Limb (tissue), 2 donors: ENCODE measurements at regions not wholly inside any gene's neighbourhood (a gene's known extent, or its start where the extent isn't known, plus 50 kb on each side); places are given as distances from the start of the nearest gene placed in this dataset.
"Not testable (repeated sequence)": the region's sequence is repeated elsewhere in the genome, so short reads cannot be mapped to it uniquely, and the experiment has no call there.

Experiments
- DNase-seq, 2 donors: peaks; one replicate each; pipeline ENCODE4 v3.0.0-alpha.2; 2016; ENCODE audit errors: extremely low spot score in 2 of 2

DNA sequence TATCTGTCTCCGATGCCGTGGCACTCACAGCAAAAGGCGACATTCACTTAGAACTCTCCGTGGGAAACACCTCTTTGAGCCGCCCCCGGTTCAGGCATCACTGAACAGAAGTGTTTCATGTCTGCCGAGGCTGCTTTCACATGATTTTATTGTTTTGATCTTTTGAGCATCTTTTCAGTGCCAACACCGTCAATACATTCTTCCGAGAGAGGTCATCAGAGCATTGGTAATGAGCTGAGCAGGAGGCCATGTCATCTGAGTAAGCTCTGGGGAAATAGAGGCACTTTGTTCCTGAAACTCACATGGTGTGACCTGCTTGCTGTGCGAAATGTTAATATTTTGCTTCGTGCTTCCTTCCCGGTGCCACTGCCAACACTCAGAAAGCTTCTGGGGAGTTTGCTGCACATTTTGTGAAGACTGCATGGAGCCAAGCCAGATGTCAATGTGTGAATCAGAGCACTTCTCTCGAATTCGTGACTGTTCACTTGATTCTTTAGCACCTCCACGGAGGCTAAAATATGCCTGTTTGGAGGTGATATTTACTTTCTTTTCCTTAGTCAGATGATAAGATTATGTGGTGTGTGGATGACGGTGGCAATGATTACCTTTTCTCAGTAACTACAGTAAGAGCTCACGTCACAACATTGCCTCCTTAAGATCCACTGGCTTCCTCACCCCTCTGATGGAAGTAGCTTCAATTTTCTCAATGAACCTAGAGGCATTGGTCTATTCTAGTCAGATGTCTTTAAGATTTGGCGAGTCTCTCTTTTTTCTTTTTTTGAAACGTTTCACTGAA, 222.3 kb upstream of the HS3ST1 start:
- no peak for DNase-seq

DNA sequence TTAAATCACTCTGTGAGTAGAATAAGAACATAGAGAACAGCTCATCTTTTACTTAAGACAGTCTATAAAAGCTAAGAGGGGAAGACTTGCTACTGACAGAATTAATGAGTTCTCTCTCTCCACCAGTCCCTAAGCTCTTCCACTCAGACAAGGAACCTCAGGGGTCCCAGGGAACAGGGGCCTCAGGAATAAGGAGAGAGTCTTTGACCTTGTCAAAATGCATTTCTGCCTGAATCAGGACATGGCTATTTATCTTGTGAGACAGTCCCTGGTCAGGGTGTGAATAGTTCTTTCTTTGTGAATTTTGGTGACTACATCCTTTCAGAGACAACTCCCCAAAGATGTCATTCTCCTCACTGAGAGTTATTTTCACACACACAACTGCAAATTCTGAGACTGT, 218.7 kb upstream of the HS3ST1 start:
- no peak for DNase-seq

DNA sequence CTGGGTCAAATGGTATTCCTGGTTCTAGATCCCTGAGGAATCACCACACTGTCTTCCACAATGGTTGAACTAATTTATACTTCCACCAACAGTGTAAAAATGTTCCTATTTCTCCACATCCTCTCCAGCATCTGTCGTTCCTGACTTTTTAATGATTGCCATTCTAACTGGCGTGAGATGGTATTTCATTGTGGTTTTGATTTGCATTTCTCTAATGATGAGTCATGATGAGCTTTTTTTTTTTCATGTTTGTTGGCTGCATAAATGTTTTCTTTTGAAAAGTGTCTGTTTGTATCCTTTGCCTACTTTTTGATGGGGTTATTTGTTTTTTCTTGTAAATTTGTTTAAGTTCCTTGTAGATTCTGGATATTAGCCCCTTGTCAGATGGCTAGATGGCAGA, 214.4 kb upstream of the HS3ST1 start:
- not testable (repeated sequence) for DNase-seq

DNA sequence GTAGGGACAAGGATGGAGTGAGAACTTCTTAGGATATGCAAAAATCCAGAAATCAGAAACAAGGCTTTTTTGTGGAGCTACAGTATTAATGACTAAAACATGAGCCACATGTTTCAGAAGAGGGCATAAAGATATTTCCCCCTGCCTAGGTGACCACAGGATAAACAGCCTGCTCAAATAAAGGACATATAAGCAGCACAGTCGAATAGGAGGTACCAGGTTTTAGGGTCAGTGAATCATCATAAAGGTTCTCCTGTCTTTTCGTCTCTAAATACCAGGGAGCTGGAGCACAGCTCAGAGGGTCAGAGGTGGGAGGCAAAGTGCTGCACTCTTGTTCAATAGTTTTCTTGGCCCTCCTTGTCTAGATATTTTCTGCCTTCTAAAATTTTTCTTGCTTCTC, 211.9 kb upstream of the HS3ST1 start:
- DNase-seq, result no peak

DNA sequence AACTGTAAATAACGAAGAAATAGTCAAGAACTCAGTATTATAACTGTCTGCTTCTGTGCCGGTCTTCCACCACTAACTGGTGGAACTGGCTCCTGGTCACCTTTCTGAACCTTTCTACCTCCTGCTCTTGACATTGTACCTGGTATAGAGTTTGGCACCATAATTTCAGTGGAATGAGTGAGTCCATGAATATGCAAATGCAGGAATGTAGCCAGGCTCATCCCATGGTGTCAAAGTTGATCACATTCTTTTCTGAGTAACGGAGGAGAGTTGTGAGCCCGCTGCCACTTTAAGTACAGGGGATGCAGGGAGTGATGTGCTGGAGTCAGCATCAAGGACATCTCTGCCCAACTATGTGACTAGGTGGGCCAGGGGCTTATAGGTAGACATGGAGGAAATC, 207.9 kb upstream of the HS3ST1 start:
- DNase-seq, result no peak

DNA sequence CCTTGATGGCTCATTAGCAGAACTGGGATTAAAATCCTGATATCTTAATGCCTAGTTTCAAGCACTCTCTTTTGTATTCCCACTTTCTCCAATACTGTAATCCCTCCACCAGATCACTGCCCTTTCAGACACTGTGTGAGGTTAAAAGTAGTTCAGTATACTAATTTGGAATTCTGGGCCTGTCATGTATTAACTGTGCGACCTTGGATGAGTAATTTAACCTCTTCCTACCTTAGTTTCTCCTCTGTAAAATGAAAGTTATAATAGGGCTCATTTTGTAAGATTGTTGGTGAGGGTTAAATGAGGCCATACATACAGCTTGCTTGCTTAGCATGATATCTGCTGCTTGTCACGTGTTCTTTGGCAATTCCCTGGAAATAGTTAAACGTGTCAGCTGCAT, 207.3 kb upstream of the HS3ST1 start:
- DNase-seq, result no peak

DNA sequence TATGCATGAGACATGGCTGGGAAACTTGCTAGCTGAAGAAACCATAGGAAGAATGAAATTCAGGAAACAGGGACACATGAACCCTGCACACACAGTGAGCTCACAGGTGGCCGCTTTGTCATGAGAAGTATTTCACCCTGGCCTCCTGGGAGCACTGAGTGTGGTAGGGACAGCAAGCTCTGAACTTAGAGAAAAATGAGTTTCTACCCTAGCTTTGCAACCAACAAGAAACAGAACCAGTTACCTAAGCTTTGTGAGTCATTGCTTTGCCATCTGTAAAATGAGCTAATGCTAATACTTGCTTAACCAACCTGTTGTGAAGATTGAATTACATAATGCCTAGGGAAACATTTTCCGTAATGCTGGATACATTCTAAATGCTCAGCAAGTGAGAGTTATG, 206.6 kb upstream of the HS3ST1 start:
- no peak for DNase-seq

DNA sequence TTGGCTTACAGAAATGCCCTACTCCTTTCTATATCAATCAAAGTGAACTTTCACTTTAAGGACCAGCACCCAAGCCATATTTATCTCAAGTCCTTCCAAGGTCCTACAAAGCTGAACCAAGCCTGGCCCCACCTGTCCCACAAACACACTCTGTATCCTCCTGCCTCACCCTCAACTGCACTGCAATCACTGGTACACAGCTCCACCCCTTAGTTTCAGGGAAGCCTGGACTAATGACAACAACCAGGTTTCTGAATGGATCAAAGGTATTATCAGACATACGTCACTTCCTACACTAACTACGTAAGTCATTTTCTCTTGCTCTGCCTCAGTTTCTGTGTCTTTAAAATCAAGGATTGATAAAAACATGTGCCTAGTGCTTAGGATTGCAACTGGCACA, 205.6 kb upstream of the HS3ST1 start:
- DNase-seq, result no peak

DNA sequence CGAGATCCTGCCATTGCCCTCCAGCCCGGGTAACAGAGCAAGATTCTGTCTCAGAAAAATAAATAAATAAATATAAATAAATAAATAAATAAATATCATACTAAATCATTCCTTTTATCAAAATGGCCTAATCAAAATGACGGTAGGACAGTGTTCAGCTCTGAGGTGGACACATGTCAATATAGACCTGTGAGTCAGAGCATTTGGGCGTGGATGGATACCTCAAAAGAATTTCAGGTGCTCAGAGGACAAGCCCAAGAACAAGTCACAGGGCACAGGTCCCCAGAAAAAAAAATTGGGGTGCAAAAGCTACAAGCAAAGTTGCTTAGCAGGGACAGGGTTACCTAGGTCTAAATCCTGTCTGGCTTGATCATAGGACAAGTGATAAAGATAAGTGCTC, 204.7 kb upstream of the HS3ST1 start:
- DNase-seq, result no peak

DNA sequence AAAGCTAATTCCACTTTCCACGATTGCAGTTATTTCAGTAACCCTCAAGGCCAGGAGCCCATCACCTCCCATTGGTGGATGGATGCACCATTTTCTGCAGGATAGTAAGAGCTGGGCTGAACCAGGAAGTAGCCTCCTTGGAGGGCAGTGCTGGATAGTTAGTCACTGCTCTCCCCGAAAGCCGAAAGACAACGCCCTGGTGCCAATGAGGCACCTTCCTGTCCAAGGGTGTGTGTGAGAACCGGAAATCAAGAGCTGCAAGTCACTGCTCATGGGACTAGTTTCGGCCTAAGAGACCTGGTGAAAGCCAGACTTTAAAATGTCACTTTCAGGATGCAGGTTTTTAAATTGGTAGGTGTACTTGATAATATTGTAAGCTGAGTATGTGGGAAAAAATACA, 203.8 kb upstream of the HS3ST1 start:
- DNase-seq, result no peak

DNA sequence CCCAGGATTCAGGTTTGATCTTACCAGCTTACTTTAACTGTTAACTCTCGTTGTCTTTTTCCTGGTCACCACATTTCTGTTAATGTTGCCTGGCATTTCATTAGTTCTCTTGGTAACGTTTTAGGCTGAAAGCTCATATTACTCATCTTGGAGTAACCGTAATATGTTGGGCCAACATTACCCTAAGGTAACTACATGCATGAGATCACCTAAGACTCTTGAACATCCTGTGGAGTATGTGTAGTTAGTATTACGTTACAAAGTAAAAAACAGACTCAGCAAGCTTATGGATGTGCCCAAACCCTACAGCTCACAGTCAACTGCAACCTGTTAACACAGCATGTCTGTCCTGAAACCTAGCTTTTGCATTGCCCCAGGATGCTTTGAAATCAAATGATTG, 203.3 kb upstream of the HS3ST1 start:
- DNase-seq, result no peak

DNA sequence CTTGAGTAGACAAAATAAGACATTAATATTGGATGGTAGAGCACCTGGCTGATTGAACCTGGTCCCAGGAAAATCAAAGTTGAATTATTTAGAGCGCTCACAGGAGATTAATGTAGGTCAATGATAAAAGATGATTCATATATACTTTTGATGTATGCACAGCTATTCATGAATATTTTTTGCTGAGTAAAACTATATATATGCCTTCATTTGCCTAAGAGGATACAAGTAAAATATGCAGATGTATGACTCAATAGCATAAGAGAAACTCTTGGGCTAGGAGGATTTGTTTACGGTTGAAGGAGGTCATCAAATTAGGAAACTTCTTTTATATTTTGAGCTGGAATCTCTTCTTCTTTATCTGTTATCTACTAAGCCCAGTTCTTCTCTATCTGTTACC, 202.7 kb upstream of the HS3ST1 start:
- no peak for DNase-seq

DNA sequence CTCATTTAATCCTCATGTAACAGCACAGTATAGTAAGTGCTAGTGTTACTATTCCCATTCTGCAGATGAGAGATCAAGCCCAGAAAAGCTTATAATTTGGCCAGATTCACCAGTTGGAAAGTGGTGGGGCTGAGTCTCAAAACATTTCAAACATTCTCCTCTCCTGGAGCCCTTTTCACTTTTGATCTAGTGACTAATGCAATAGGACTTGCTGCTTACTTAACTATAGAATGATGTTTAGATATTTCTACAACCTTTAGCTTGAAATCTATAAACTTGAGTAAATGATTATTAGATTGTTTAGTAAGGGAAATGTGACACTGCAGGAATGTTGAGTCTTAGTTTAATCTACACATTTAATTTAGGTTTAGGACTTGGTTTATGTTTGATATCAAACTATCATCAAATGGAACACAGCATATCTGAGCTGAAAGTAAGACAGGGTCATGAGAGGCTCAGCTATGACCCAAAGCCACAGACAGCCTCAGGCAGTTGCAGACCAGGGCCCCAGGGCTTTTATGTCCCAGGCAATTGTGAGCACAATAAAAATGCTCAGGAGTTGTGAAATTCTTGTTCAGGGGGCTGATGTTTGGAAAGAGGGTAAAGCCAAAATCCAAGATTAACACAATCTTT, 199.5 kb upstream of the HS3ST1 start:
- no peak for DNase-seq

DNA sequence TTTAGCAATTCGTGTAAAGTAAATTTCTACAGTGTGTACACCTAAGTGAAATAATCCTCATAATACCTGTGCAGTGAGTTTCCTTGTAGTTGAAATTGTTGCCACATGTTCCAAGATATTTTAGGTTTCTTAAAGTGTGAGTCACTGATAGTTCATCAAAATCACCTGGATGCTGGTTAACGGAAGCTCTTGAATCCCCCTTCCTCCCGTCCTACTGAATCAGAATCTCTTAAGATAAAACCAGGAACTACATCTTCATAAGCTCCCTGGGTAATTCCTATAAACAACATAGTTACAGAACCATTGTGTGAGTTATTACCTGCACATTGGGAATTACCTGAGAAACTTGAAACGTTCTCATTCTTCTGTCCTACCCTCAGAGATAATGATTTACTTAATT, 197.4 kb upstream of the HS3ST1 start:
- DNase-seq, result no peak

DNA sequence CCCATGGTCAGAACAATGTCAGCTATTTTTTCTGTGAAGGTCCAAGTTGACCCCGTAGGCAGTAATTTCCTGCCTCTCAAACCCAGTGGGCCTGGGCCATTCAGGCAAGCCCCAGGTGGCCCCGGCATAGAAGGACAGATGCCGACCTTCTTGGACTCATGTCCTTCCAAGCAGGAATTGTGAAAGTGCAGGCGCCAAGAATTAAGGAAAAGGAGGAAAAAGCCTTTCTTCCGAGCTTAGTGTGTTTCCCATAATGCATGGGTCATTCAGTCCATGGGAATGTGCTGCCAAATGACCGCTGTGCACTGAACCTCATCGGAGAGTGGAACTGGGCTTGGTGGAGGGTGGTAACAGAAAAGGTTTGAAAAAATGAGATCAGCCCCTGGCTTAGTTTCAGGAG, 196.5 kb upstream of the HS3ST1 start:
- no peak for DNase-seq

DNA sequence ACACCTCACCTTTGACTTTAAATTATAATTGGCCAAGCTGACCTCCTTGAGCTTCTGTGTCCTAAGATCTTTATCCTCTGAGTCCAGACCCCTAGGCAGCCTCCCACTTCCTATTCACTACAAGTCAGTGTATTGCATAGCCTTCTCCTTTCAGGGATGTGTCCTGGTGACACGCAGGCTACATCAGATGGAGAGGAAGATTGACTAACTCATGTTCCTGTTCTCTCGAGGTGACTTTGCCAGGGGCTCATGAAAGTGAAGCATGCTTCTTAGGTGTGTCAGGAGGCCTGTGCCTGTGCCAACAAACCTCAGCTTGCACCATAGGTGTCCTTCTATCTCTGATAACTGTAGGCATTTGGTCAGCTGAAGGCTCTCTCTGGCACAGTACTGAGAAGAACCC, 195.7 kb upstream of the HS3ST1 start:
- no peak for DNase-seq

DNA sequence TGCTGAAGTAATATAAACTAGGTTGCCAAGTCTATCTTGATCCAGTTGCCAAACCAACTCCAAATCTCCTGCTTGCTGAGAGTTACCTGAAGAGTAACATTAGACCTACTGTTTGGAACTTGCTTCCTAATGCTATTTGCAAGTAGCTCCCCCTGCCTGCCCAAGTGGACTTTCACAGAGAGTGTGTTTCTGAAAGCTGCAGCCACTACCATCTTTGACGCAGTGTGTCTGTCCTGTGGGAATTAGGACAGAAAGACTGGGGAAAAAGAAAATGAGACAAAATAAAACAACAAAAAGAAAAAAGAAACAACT, 195.0 kb upstream of the HS3ST1 start:
- no peak for DNase-seq

DNA sequence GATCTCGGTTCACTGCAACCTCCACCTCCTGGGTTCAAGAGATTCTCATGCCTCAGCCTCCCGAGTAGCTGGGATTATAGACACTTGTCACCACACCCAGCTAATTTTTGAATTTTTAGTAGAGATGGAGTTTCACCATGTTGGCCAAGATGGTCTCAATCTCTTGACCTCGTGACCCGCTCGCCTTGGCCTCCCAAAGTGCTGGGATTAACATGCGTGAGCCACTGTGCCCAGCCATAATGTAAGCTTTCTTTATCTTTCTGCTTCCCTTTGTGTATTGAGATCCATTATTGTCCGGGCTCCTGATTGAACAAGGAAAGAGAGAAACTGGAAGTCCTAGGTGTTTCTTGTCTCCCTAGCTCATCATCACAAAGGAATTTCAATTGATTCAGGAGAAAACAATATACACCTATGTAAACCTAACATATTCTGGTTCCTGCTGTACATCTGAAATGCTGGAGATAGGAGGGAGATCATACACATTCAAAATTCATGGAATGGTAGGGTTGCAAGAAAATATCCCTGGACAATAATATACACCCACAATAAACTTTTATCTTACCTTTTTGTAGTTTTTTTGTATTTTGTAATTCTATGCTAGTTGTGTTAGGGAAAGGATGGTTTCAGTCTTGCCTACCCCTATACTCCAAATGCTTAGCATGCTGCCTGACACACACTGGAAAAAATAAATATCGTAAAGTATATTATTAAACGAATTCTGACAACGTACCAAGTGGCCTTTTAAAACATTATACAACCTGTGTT, 194.4 kb upstream of the HS3ST1 start:
- no peak for DNase-seq

DNA sequence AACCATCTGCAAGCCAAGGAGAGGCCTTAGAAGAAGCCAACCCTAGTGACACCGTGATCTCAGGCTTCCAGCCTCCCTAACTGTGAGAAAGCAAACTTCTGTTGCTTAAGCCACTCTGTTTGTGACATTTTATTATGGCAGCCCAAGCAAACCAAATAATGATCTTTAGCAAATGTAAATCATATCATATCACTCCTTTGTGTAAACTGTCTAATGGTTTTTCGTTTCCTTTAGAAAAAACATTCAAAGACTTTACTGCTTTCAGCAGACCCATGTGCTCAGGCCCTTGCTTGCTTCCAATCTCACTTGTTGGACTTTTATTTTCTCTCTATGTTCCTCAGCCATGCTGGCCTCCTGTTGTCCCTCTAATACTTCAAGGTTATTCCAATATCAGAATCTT, 192.2 kb upstream of the HS3ST1 start:
- DNase-seq, result no peak

DNA sequence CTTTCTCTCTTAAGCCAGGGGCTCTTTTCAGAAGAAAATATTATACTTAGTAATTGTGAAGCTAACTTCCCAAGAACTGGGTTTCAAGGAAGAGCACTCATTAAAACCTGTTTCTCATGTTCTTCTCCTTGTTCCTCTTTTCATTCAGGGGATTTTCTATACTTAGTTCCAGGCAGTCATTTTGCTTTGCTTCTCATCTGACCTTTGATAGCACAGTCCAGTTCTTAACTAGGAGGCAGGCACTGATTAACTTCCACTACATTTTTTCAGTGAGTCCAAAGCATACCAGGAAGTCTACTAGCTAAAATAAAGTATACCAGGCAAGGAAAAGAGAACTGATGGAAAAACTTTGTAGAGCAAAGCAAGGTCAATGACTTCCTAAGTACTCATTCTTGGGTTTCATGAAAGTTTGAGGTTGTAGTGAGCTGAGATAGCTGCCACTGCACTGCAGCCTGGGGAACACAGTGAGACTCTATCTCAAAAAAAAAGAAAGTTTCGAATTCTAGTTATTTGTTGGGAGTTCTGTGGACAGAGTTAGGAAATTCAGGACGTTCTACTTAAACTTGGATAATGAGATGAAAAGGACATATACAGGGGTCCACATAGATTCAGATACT, 190.1 kb upstream of the HS3ST1 start:
- DNase-seq, result no peak

DNA sequence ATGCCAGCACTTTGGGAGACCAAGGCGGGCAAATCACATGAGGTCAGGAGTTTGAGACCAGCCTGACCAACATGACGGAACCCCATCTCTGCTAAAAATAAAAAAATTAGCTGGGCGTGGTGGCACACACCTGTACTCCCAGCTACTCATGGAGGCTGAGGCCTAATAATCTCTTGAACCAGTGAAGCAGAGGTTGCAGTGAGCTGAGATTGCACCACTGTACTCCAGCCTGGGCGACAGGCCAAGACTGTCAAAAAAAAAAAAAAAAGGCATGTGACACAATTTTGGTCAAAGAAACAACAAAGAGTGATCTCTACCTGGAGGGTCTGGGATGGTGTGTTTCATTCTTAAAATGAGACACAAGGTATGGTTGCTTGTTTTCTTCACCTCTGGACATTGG, 188.2 kb upstream of the HS3ST1 start:
- DNase-seq, result no peak

DNA sequence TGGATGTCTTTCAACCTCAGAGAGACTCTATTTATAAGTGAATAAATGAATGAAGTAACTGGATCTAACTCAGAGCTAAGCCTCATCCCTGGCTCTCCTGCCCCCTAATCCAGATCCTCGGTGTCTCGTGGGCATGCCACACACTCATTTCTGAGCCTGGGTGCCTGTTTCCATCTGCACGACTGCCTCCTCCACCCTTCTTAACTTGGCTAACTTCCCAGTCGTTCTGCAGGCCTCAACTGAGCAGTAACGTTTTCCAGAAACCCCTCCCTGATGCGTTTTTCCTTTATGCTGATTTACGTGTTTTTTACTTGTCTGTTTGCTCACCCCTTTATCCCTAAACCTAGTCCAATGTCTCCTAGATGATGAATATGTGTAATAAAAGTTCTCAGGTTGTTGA, 186.9 kb upstream of the HS3ST1 start:
- no peak for DNase-seq

DNA sequence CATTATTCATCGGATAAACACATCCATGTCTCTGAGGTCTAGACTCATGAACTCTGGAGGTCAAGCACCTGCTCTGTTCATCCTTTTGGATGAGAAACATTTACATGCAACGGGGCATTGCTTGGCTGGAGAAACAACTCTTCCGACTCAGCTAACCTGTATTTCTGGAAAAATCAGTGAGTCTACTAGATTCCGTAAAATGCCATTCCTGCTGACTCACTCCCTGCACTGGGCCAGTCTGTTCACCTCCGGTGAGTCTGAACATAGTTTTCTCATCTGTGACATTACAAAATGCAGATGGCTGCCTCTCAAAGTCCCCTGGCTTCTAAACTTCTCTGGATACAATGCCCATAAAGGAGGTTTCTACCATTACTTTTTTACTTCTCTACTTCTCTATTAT, 185.7 kb upstream of the HS3ST1 start:
- DNase-seq, result no peak
